CD4-positive, alpha-beta memory T cell (primary cell): ENCODE measurements at regions not wholly inside any gene's neighbourhood (a gene's known extent, or its start where the extent isn't known, plus 50 kb on each side); places are given as distances from the start of the nearest gene placed in this dataset.

Experiments used
- CTCF ChIA-PET: fragments of 350-600 bp; sonication (Branson Sonifier 250); formaldehyde crosslinking; loops from one replicate; lab custom pipeline; 2021; ENCODE audit warnings: inconsistent platforms; ENCODE audit not compliant: partially characterized antibody; lab: Charles Lee
- POLR2A ChIA-PET: fragments of 350-600 bp; sonication (Branson Sonifier 250); formaldehyde crosslinking; loops from one replicate; lab custom pipeline; 2021; ENCODE audit not compliant: partially characterized antibody; lab: Charles Lee
- DNase-seq, 5 donors: peaks; one replicate each; pipeline versions ENCODE4 v3.0.0 to v3.0.0-alpha.2; 2020 to 2022; ENCODE audit warnings: mixed read lengths in 1 of 5
- H3K27ac ChIP-seq: one replicate; pipeline ENCODE4 v1.7.0; 2013; ENCODE audit warnings: low read depth, low read length
- H3K27me3 ChIP-seq: 2 replicates; pipeline ENCODE4 v1.7.0; 2013; ENCODE audit warnings: mild to moderate bottlenecking, low read length, moderate library complexity; ENCODE audit not compliant: insufficient read depth
- H3K36me3 ChIP-seq: 2 replicates; pipeline ENCODE4 v1.7.0; 2013; ENCODE audit warnings: mild to moderate bottlenecking, low read length, moderate library complexity; ENCODE audit not compliant: insufficient read depth
- H3K4me1 ChIP-seq: 2 replicates; pipeline ENCODE4 v1.7.0; 2013; ENCODE audit warnings: mild to moderate bottlenecking, low read length, moderate library complexity; ENCODE audit not compliant: insufficient read depth
- H3K4me3 ChIP-seq, 2 donors: one replicate each; pipeline ENCODE4 v1.7.0; 2013; ENCODE audit warnings: low read length in 2 of 2, mild to moderate bottlenecking in 1 of 2
- H3K9me3 ChIP-seq, 2 donors: one replicate each; pipeline ENCODE4 v1.7.0; 2013; ENCODE audit warnings: low read length in 2 of 2, control low read depth in 1 of 2; ENCODE audit not compliant: control insufficient read depth in 1 of 2
- H3K27ac Mint-ChIP-seq, 7 donors: one replicate each; pipeline ENCODE4 v1.8.0; 2020 to 2021; ENCODE audit warnings: mixed read lengths in 7 of 7, mild to moderate bottlenecking in 6 of 7, inconsistent platforms in 3 of 7, moderate library complexity in 3 of 7
- H3K27me3 Mint-ChIP-seq, 2 donors: one replicate each; pipeline ENCODE4 v1.8.0; 2020 to 2021; ENCODE audit warnings: mixed read lengths in 2 of 2
- H3K36me3 Mint-ChIP-seq, 2 donors: one replicate each; pipeline ENCODE4 v1.8.0; 2020 to 2021; ENCODE audit warnings: mixed read lengths in 2 of 2, inconsistent platforms in 1 of 2, mild to moderate bottlenecking in 1 of 2
- H3K4me1 Mint-ChIP-seq, 4 donors: one replicate each; pipeline ENCODE4 v1.8.0; 2020 to 2021; ENCODE audit warnings: mixed read lengths in 4 of 4, mild to moderate bottlenecking in 1 of 4
- H3K4me3 Mint-ChIP-seq, 8 donors: one replicate each; pipeline ENCODE4 v1.8.0; 2020 to 2021; ENCODE audit warnings: mixed read lengths in 8 of 8, mild to moderate bottlenecking in 7 of 8, moderate library complexity in 6 of 8, inconsistent platforms in 3 of 8
- H3K9me3 Mint-ChIP-seq, 8 donors: one replicate each; pipeline ENCODE4 v1.8.0; 2020 to 2021; ENCODE audit warnings: mixed read lengths in 8 of 8, mild to moderate bottlenecking in 5 of 8, inconsistent platforms in 3 of 8, moderate library complexity in 1 of 8
- intact Hi-C: fragments of 100-400 bp; cut with micrococcal nuclease; formaldehyde crosslinking; loops from one replicate; pipeline ENCODE4 v1.15.1; 2023

- Histone ChIP-seq H3K27me3 (no peaks in the 10 kb centered on the region), H3K4me1 (no peaks in the 10 kb centered on the region), H3K4me3 (no peak overlapping the region), H3K36me3 (no peaks in the 10 kb centered on the region), H3K9me3 (peaks cover 0 to 4% of the 10 kb centered on the region in 2 donors), H3K27ac (no peak overlapping the region)
- POLR2A ChIA-PET: no interaction called here
- Mint-ChIP-seq H3K27me3 (peaks cover 2% of the 10 kb centered on the region in 2 donors), H3K27ac (peak overlapping the region in 1 of 7 donors; percentile 79), H3K9me3 (peaks cover 0 to 30% (median 17%) of the 10 kb centered on the region in 8 donors), H3K36me3 (peaks cover 3 to 16% of the 10 kb centered on the region in 2 donors), H3K4me1 (no peaks in the 10 kb centered on the region), H3K4me3 (no peak overlapping the region)
- CTCF ChIA-PET: no interaction called here
- intact Hi-C loops: no loop called here
- no peak for DNase-seq
These were observed 690.6 kb downstream of the TBC1D22A start for GRCh38 chr22:47453049-47453448.

- peaks cover 3 to 16% of the 10 kb centered on the region in 2 donors for H3K36me3 Mint-ChIP-seq
- no peak overlapping the region for H3K4me3 Mint-ChIP-seq
- POLR2A ChIA-PET: no interaction called here
- CTCF ChIA-PET: no interaction called here
- Histone ChIP-seq H3K4me3 (no peak overlapping the region), H3K4me1 (no peaks in the 10 kb centered on the region), H3K36me3 (no peaks in the 10 kb centered on the region), H3K27me3 (no peaks in the 10 kb centered on the region), H3K27ac (no peak overlapping the region), H3K9me3 (peaks cover 0 to 4% of the 10 kb centered on the region in 2 donors)
- peaks cover 0 to 30% (median 17%) of the 10 kb centered on the region in 8 donors for H3K9me3 Mint-ChIP-seq
- DNase-seq: no peak
- H3K27me3 Mint-ChIP-seq: peaks cover 2% of the 10 kb centered on the region in 2 donors
- H3K27ac Mint-ChIP-seq: no peak overlapping the region
- no peaks in the 10 kb centered on the region for H3K4me1 Mint-ChIP-seq
- intact Hi-C loops: no loop called here
These were observed 689.7 kb downstream of the TBC1D22A start for GRCh38 chr22:47452184-47452583.

- no peak overlapping the region for H3K27ac Mint-ChIP-seq
- H3K27me3 Mint-ChIP-seq: peaks cover 2% of the 10 kb centered on the region in 2 donors
- CTCF ChIA-PET: no interaction called here
- no peaks in the 10 kb centered on the region for H3K27me3 ChIP-seq
- H3K36me3 Mint-ChIP-seq: peaks cover 3 to 16% of the 10 kb centered on the region in 2 donors
- H3K9me3 Mint-ChIP-seq: peaks cover 0 to 30% (median 17%) of the 10 kb centered on the region in 8 donors
- H3K36me3 ChIP-seq: no peaks in the 10 kb centered on the region
- intact Hi-C loops: no loop called here
- no peak overlapping the region for H3K27ac ChIP-seq
- H3K4me3 ChIP-seq: no peak overlapping the region
- no peak overlapping the region for H3K4me3 Mint-ChIP-seq
- DNase-seq: no peak
- no peaks in the 10 kb centered on the region for H3K4me1 ChIP-seq
- no peaks in the 10 kb centered on the region for H3K4me1 Mint-ChIP-seq
- POLR2A ChIA-PET: no interaction called here
- H3K9me3 ChIP-seq: peaks cover 0 to 4% of the 10 kb centered on the region in 2 donors
These were observed 688.5 kb downstream of the TBC1D22A start for GRCh38 chr22:47450876-47451475.

- peaks cover 0 to 26% (median 11%) of the 10 kb centered on the region in 8 donors for H3K9me3 Mint-ChIP-seq
- H3K4me1 Mint-ChIP-seq: no peaks in the 10 kb centered on the region
- CTCF ChIA-PET: interaction anchor here (0.6 kb wide), 1 partner anchor 91 kb away, joined by 3 read pairs; no protein-coding TSS in a partner anchor
- H3K36me3 Mint-ChIP-seq: peaks cover 3 to 16% of the 10 kb centered on the region in 2 donors
- no peak overlapping the region for H3K4me3 ChIP-seq
- intact Hi-C loops: no loop called here
- peaks cover 2 to 6% of the 10 kb centered on the region in 2 donors for H3K27me3 Mint-ChIP-seq
- peak overlapping the region in 1 of 7 donors; percentile 26 for H3K27ac Mint-ChIP-seq
- POLR2A ChIA-PET: no interaction called here
- H3K4me1 ChIP-seq: no peaks in the 10 kb centered on the region
- no peaks in the 10 kb centered on the region for H3K36me3 ChIP-seq
- no peak for DNase-seq
- no peaks in the 10 kb centered on the region for H3K9me3 ChIP-seq
- no peak overlapping the region for H3K27ac ChIP-seq
- no peak overlapping the region for H3K4me3 Mint-ChIP-seq
- H3K27me3 ChIP-seq: no peaks in the 10 kb centered on the region
These were observed 687.2 kb downstream of the TBC1D22A start for GRCh38 chr22:47449508-47450270.

- ChIA-PET POLR2A (no interaction called here), CTCF (no interaction called here)
- H3K27ac Mint-ChIP-seq: no peak overlapping the region
- Histone ChIP-seq H3K36me3 (no peaks in the 10 kb centered on the region), H3K9me3 (no peaks in the 10 kb centered on the region), H3K27me3 (no peaks in the 10 kb centered on the region), H3K4me1 (no peaks in the 10 kb centered on the region), H3K27ac (no peak overlapping the region), H3K4me3 (no peak overlapping the region)
- no peak overlapping the region for H3K4me3 Mint-ChIP-seq
- DNase-seq: no peak
- peaks cover 2 to 6% of the 10 kb centered on the region in 2 donors for H3K27me3 Mint-ChIP-seq
- H3K36me3 Mint-ChIP-seq: peaks cover 0 to 7% of the 10 kb centered on the region in 2 donors
- intact Hi-C loops: no loop called here
- peaks cover 0 to 14% (median 7%) of the 10 kb centered on the region in 8 donors for H3K9me3 Mint-ChIP-seq
- no peaks in the 10 kb centered on the region for H3K4me1 Mint-ChIP-seq
These were observed 686.1 kb downstream of the TBC1D22A start for GRCh38 chr22:47448231-47449223.

GRCh38 chr22:47446821-47447810 lies 684.7 kb downstream of the TBC1D22A start:
- POLR2A ChIA-PET: no interaction called here
- no peaks in the 10 kb centered on the region for H3K4me1 ChIP-seq

More at GRCh38 chr22:47446821-47447810, 684.7 kb downstream of the TBC1D22A start:
- H3K36me3 ChIP-seq: no peaks in the 10 kb centered on the region
- no peak overlapping the region for H3K27ac Mint-ChIP-seq
- peaks cover 0 to 4% of the 10 kb centered on the region in 2 donors for H3K36me3 Mint-ChIP-seq
- no peak for DNase-seq
- no peaks in the 10 kb centered on the region for H3K27me3 ChIP-seq
- no peak overlapping the region for H3K4me3 ChIP-seq
- peaks cover 2 to 3% of the 10 kb centered on the region in 2 donors for H3K27me3 Mint-ChIP-seq
- intact Hi-C loops: no loop called here
- H3K4me1 Mint-ChIP-seq: no peaks in the 10 kb centered on the region
- H3K4me3 Mint-ChIP-seq: no peak overlapping the region
- H3K9me3 Mint-ChIP-seq: peaks cover 3 to 20% (median 11%) of the 10 kb centered on the region in 8 donors
- CTCF ChIA-PET: no interaction called here
- no peak overlapping the region for H3K27ac ChIP-seq
- no peaks in the 10 kb centered on the region for H3K9me3 ChIP-seq
